ENCODE measurements at regions not wholly inside any gene's neighbourhood (a gene's known extent, or its start where the extent isn't known, plus 50 kb on each side); places are given as distances from the start of the nearest gene placed in this dataset.

DNA sequence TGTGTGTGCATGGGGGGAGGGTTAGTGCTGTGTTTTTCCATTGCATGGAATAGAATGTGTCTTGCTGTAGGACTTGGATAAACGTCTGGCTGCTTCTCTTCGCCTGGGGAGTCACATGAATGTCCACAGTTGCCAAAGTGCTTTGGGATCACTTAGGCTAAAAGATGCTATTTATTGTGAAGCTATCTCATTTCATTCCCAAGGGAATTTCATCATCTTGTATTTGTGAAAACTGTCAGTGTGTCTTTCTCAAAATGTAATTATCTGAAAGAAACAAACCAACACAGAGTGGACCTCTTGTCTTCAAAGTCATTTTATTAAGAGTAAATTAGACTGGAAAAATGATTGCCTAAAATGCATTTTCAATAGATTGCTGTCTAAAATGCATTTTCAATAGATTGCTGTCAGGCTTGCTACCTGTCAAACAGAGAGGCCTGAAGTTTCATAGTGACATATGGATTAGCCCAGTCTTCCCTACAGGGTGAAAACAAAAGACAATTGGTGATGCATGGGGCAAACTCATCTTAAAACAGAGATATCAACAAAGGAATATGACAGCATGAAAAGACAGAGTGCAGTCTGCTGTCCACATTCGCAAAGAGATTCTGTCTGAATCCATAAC, 117.1 kb upstream of the GOLIM4 start:
- TF ChIP-seq, protein P1, sequence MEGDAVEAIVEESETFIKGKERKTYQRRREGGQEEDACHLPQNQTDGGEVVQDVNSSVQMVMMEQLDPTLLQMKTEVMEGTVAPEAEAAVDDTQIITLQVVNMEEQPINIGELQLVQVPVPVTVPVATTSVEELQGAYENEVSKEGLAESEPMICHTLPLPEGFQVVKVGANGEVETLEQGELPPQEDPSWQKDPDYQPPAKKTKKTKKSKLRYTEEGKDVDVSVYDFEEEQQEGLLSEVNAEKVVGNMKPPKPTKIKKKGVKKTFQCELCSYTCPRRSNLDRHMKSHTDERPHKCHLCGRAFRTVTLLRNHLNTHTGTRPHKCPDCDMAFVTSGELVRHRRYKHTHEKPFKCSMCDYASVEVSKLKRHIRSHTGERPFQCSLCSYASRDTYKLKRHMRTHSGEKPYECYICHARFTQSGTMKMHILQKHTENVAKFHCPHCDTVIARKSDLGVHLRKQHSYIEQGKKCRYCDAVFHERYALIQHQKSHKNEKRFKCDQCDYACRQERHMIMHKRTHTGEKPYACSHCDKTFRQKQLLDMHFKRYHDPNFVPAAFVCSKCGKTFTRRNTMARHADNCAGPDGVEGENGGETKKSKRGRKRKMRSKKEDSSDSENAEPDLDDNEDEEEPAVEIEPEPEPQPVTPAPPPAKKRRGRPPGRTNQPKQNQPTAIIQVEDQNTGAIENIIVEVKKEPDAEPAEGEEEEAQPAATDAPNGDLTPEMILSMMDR (IDR thresholded peaks at IDR 0.05), result no peak
- TF ChIP-seq POLR2A (IDR thresholded peaks at IDR 0.05), result no peak

Measured in right lobe of liver (tissue), 4 donors.